DOHH2 (cell line): ENCODE measurements at regions not wholly inside any gene's neighbourhood (a gene's known extent, or its start where the extent isn't known, plus 50 kb on each side); places are given as distances from the start of the nearest gene placed in this dataset.

Experiments
- H3F3A ChIP-seq: fragments of 200-600 bp; sonication (generic), shearing (Covaris generic); 2 replicates; pipeline ENCODE4 v1.6.0; 2016; ENCODE audit warnings: antibody characterized with exemption, mild to moderate bottlenecking; ENCODE audit not compliant: control insufficient read depth, insufficient read depth
- H3K27ac ChIP-seq: fragments of 200-600 bp; sonication (generic); 2 replicates; pipeline ENCODE4 v1.5.1; 2014; ENCODE audit warnings: low read depth, mild to moderate bottlenecking, low read length, moderate library complexity
- H3K27me3 ChIP-seq: fragments of 200-600 bp; sonication (generic); 2 replicates; pipeline ENCODE4 v1.6.1; 2014; ENCODE audit warnings: mild to moderate bottlenecking, low read length, mixed read lengths; ENCODE audit not compliant: control insufficient read depth
- H3K36me3 ChIP-seq: fragments of 200-600 bp; sonication (generic); 2 replicates; pipeline ENCODE4 v1.6.1; 2014; ENCODE audit warnings: mild to moderate bottlenecking, low read length, moderate library complexity, mixed read lengths; ENCODE audit not compliant: control insufficient read depth
- H3K4me1 ChIP-seq: fragments of 200-600 bp; sonication (generic); 2 replicates; pipeline ENCODE4 v1.6.1; 2014; ENCODE audit warnings: mild to moderate bottlenecking, low read length, mixed read lengths; ENCODE audit not compliant: control insufficient read depth
- H3K4me2 ChIP-seq: fragments of 200-600 bp; sonication (generic); 2 replicates; pipeline ENCODE4 v1.6.0; 2014; ENCODE audit warnings: mild to moderate bottlenecking, low read length, moderate library complexity
- H3K4me3 ChIP-seq: fragments of 200-600 bp; sonication (generic); 2 replicates; pipeline ENCODE4 v1.5.1; 2014; ENCODE audit warnings: mild to moderate bottlenecking, low read length, mixed read lengths
- H3K79me2 ChIP-seq: fragments of 200-600 bp; sonication (generic); 2 replicates; pipeline ENCODE4 v1.6.1; 2014; ENCODE audit warnings: mild to moderate bottlenecking, low read length, mixed read lengths; ENCODE audit not compliant: control insufficient read depth
- H3K9me2 ChIP-seq: fragments of 200-600 bp; sonication (generic); replicated peaks from 2 replicates; pipeline ENCODE4 v1.6.1; 2014; ENCODE audit warnings: mild to moderate bottlenecking, low read length, mixed read lengths; ENCODE audit not compliant: control insufficient read depth
- H3K9me3 ChIP-seq: fragments of 200-600 bp; sonication (generic); 2 replicates; pipeline ENCODE4 v1.6.1; 2014; ENCODE audit warnings: antibody characterized with exemption, low read length, mixed read lengths; ENCODE audit not compliant: control insufficient read depth, insufficient read depth
- H4K20me1 ChIP-seq: fragments of 200-600 bp; sonication (generic); 2 replicates; pipeline ENCODE4 v1.6.0; 2014; ENCODE audit warnings: low read depth, mild to moderate bottlenecking, antibody characterized with exemption, low read length, moderate library complexity; ENCODE audit not compliant: control insufficient read depth, insufficient read depth
- EZH2phosphoT487 ChIP-seq: fragments of 200-600 bp; sonication (generic); IDR thresholded peaks from 2 replicates; pipeline ENCODE4 v1.6.1; 2017; ENCODE audit warnings: borderline replicate concordance, mild to moderate bottlenecking, antibody characterized with exemption, low read length, moderate library complexity, mixed read lengths
- TF ChIP-seq, protein P1 (sequence below): fragments of 200-600 bp; sonication (generic); IDR thresholded peaks from one replicate; pipeline ENCODE4 v1.5.1; 2014; ENCODE audit warnings: antibody characterized with exemption, mild to moderate bottlenecking, low read depth, low read length; ENCODE audit not compliant: poor library complexity, severe bottlenecking

GRCh38 chr7:88386665-88387156 is 80.0 kb upstream of the STEAP4 start:
- no peak for TF ChIP-seq EZH2phosphoT487
- TF ChIP-seq, protein P1, sequence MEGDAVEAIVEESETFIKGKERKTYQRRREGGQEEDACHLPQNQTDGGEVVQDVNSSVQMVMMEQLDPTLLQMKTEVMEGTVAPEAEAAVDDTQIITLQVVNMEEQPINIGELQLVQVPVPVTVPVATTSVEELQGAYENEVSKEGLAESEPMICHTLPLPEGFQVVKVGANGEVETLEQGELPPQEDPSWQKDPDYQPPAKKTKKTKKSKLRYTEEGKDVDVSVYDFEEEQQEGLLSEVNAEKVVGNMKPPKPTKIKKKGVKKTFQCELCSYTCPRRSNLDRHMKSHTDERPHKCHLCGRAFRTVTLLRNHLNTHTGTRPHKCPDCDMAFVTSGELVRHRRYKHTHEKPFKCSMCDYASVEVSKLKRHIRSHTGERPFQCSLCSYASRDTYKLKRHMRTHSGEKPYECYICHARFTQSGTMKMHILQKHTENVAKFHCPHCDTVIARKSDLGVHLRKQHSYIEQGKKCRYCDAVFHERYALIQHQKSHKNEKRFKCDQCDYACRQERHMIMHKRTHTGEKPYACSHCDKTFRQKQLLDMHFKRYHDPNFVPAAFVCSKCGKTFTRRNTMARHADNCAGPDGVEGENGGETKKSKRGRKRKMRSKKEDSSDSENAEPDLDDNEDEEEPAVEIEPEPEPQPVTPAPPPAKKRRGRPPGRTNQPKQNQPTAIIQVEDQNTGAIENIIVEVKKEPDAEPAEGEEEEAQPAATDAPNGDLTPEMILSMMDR = no peak
- H4K20me1 ChIP-seq = no peaks in the 10 kb centered on the region
- H3K9me3 ChIP-seq = no peaks in the 10 kb centered on the region
- no peak overlapping the region for H3K4me3 ChIP-seq
- H3K27ac ChIP-seq = no peak overlapping the region
- H3F3A ChIP-seq = no peaks in the 10 kb centered on the region
- no peaks in the 10 kb centered on the region for H3K4me1 ChIP-seq
- H3K27me3 ChIP-seq = 0 out of 2 replicates have a peak, but pooled peaks cover 2% of the 10 kb centered on the region
- no peaks in the 10 kb centered on the region for H3K9me2 ChIP-seq
- no peak overlapping the region for H3K4me2 ChIP-seq
- no peaks in the 10 kb centered on the region for H3K36me3 ChIP-seq
- H3K79me2 ChIP-seq = no peaks in the 10 kb centered on the region

- TF ChIP-seq EZH2phosphoT487 = no peak
- TF ChIP-seq, protein P1 = no peak
- Histone ChIP-seq H3K4me3 (no peak overlapping the region), H3K79me2 (no peaks in the 10 kb centered on the region), H3K4me1 (no peaks in the 10 kb centered on the region), H3K9me2 (no peaks in the 10 kb centered on the region), H3K36me3 (no peaks in the 10 kb centered on the region), H3K27me3 (peaks cover 4% of the 10 kb centered on the region), H3K4me2 (no peak overlapping the region), H3F3A (no peaks in the 10 kb centered on the region), H4K20me1 (no peaks in the 10 kb centered on the region), H3K9me3 (0 out of 2 replicates have a peak, but pooled peaks cover 3% of the 10 kb centered on the region), H3K27ac (no peak overlapping the region)
These were observed 70.7 kb upstream of the STEAP4 start for GRCh38 chr7:88377434-88377833.

GRCh38 chr7:88368686-88369085 is 62.0 kb upstream of the STEAP4 start:
- Histone ChIP-seq H3K79me2 (no peaks in the 10 kb centered on the region), H3K4me1 (no peaks in the 10 kb centered on the region), H3K9me3 (no peaks in the 10 kb centered on the region), H3K27me3 (no peaks in the 10 kb centered on the region), H3K36me3 (no peaks in the 10 kb centered on the region), H3F3A (no peaks in the 10 kb centered on the region), H4K20me1 (no peaks in the 10 kb centered on the region), H3K27ac (no peak overlapping the region), H3K4me3 (no peak overlapping the region), H3K4me2 (no peak overlapping the region), H3K9me2 (no peaks in the 10 kb centered on the region)
- TF ChIP-seq, protein P1 = no peak
- no peak for TF ChIP-seq EZH2phosphoT487

DNA sequence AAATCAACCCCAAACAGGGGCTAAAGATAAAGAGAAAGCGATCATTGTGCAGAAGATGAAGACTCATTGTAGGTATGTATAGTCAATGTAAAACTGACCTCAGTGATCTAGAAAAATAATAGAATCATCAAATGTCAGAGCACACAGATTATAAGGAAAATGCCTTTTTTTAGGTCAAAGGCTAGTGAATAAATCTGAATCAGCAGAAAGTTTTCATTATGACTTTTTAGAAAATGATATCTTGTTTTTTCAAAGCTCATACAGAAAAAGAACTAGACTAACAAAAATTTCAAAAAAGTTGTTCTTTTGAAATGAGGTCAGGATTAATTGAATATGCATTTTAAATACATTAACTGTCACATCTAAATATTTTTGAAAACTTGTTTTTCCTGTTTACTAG is 60.2 kb upstream of the STEAP4 start:
- Histone ChIP-seq H3K4me1 (no peaks in the 10 kb centered on the region), H3K36me3 (no peaks in the 10 kb centered on the region), H3K9me2 (no peaks in the 10 kb centered on the region), H4K20me1 (no peaks in the 10 kb centered on the region), H3K4me2 (no peak overlapping the region), H3K27ac (no peak overlapping the region), H3K4me3 (no peak overlapping the region), H3K79me2 (no peaks in the 10 kb centered on the region), H3K9me3 (no peaks in the 10 kb centered on the region), H3F3A (no peaks in the 10 kb centered on the region), H3K27me3 (no peaks in the 10 kb centered on the region)
- no peak for TF ChIP-seq EZH2phosphoT487
- TF ChIP-seq, protein P1 = no peak
